SW 1271 (cell line): ENCODE measurements at regions not wholly inside any gene's neighbourhood (a gene's known extent, or its start where the extent isn't known, plus 50 kb on each side); places are given as distances from the start of the nearest gene placed in this dataset.

Experiments
- DNase-seq, 2 experiments: peaks; one replicate each; lab custom pipeline; 2025; lab: John Stamatoyannopoulos, UW

GRCh38 chr2:228654707-228655106, 473.2 kb upstream of the SPHKAP start:
- DNase-seq = no peak

DNA sequence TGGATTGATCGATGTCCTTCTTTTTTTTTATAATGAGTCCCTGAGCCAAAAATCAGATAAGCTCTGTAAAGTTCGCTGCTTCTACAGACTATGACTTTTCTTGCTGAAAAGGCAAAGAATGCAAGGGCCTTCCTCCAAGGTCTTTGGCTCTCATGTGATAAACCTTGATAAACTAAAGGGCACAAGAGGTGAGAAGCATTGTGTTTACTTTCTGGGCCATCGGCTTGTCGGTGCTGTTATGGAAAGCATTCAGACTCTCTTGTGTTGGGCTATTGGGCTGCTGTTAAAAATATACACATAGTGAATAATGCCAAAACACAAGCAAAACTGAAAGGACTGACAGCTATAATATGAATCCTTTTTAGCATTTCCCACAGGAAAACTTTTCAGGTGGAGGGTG, 472.4 kb upstream of the SPHKAP start:
- DNase-seq = no peak

DNA sequence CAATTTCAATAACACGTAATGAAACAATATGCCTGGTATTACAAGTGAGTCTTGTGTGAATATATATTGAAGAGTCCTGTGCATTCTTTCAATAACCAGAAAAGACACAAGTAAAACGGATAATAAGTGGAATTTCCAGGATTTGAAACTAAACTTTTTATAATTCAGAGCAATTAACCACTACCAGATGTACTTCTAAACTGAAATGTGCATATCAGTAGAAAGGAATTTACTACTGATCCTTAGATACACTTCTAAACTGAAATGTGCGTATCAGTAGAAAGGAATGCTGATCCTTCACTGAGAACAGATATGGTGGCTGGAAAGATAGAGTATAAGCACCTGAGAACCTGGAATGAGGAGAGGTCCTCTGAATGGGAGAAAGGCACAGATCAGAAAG, 470.9 kb upstream of the SPHKAP start:
- DNase-seq = no peak

DNA sequence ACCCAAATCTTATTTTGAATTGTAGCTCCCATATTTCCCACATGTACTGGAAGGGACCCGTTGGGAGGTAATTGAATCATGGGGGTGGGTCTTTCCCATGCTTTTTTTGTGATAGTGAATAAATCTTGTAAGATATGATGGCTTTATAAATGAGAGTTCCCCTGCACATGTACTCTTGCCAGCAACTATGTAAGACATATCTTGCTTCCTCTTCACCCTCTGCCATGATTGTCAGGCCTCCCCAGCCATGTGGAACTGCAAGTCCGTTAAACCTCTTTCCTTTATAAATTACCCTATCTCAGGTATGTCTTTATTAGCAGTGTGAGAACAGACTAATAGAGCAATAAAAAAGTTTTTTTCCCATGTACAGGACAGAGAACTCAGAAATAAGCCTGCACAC, 468.4 kb upstream of the SPHKAP start:
- no peak for DNase-seq

- no peak for DNase-seq
Observed at GRCh38 chr2:228649447-228649846, 468.0 kb upstream of the SPHKAP start.

DNA sequence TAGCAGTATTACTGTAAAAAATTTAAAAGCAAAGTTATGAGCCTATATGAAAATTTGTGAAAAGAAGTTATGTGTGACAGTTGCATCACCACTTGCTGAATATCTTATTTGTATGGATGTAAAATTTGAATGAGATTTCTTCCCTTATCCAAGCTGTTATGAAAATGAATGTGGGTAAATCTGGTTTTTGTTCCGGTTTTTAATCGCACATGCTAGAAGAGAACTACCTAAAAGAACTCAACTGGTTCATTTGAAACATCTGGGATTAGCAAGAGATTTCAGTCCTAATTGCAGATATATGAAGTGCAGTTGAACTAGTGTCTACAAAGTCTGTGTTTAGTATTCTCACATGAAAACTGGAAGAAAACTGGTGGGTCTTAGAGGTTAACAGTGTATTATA, 467.1 kb upstream of the SPHKAP start:
- DNase-seq = no peak

GRCh38 chr2:228646061-228646460, 464.6 kb upstream of the SPHKAP start:
- DNase-seq = no peak

DNA sequence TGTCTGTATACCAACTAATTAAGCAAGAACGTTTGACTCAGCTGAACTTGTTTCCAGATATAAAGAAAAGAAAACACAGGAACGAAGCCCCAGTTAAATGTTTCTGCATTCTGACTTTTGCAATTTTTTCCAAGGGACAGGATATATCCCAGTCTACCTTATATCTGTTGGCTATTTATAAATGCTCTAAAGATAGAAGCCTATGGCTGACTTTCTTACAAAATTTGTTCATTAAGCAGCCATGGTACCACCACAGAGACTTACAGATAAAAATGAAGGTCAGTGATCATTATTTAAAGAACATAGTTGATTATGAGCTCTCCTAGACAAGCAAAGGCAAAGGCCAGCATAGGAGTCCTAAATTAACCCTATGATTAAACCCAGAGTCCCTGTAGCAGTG, 462.7 kb upstream of the SPHKAP start:
- no peak for DNase-seq

DNA sequence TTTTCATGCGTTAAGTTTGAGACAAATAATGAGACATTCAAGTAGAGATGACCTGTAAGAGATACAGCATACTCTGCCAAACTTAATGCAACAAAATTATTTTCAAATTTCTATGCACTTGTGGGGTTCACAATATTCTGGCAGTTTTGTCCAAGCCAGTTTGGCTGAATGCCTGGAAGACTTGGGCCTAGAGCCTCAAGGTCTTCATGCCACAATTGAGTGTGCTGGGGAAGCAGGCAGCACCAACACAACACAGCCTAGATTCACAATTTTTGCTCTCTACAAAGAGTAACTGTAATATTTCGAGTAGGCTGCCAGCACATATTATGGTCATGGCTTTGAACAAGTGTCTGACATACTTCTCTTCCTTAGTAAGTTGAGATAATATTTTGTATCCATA, 461.4 kb upstream of the SPHKAP start:
- no peak for DNase-seq

GRCh38 chr2:228630786-228631185, 449.3 kb upstream of the SPHKAP start:
- no peak for DNase-seq

GRCh38 chr2:228629251-228629650, 447.8 kb upstream of the SPHKAP start:
- DNase-seq = no peak

- DNase-seq = no peak
Observed at GRCh38 chr2:228628682-228629081, 447.2 kb upstream of the SPHKAP start.

DNA sequence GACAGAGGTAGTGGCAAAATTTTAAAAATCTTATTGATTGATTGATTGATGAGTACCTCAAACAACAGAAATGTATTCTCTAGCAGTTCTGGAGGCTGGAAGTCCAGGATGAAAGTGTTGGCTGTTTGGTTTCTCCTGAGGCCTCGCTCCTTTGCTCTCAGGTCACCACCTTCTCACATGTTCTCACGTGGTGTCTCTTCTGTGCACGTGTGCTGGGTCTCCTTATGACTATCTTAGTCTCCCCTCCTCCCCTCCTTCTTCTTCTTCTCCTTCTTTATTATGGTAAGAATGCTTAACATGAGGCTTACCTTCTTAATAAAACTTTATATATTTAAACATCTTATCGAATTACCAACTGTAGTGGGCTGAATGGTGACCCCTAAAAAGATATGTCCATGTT, 446.0 kb upstream of the SPHKAP start:
- DNase-seq = no peak

GRCh38 chr2:228625481-228625880, 444.0 kb upstream of the SPHKAP start:
- DNase-seq = no peak

DNA sequence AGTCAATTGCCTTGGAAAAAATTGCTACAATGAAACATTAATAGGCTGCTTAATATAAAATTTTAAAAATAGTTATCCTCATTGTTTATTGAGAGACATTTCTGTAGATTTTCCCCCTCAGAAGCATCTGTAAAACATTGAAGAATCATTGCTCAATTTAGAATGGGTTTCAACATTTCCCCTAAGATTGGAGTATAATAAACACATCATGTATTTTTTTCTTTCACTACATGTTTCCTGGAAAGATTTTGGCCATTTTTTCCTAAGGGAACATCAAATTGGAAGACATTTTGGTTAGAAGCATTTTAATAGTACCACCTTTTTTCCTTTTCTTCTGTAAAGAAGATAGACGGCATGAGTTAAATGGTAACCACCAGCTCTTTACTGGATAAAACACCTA, 443.2 kb upstream of the SPHKAP start:
- DNase-seq = no peak

GRCh38 chr2:228615496-228615895, 434.0 kb upstream of the SPHKAP start:
- no peak for DNase-seq

- no peak for DNase-seq
Observed at GRCh38 chr2:228614741-228615140, 433.3 kb upstream of the SPHKAP start.

DNA sequence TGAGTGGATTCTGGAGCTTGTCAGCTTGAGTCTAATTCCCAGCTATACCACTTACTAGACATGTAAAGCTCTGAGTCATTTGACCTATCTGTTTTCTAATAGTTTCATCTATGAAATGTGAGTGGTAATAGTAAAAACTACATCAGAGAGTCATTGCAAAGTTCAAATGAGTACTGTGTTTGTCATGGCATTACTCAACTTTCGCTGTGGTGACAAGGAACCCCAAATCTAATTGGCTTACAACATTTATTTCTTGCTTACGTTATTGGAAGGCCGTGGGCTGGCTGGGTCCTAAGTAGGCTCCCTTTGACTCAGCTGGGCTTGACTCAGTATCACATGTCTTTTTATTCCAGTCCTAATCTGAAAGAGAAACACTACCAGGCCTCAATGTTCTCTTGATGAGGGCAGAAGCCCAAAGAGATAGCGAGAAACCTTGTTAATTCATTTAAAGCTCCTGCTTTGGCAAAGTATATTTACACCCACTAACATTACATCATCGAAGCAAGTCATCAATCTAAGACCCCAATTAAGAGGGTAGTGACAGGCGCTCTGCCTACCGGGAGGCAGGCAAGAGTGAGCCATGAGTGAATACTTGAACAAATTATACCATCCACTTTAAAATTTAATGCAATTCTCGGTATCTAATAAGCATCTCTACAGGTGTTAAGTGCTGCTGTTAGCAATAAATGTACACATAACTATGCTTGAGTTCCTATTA, 431.8 kb upstream of the SPHKAP start:
- no peak for DNase-seq

DNA sequence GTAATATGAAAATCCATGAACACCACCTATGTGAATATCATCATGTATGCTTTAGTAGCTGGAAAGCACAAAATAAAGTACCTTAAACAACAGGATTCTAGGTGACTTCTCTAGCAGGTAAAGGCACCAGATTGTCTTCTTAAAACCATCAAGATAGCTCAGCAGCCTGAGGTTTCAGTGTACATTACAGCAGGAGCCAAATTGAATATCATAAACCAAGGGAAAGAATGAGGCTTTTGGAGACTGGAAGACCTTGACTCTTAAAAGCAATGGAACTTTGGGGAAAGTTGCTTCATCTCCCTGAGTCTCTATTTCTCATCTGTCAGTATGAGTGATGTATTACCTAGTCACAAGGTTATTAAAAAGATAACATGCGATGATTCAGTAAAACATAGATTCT, 429.7 kb upstream of the SPHKAP start:
- no peak for DNase-seq

DNA sequence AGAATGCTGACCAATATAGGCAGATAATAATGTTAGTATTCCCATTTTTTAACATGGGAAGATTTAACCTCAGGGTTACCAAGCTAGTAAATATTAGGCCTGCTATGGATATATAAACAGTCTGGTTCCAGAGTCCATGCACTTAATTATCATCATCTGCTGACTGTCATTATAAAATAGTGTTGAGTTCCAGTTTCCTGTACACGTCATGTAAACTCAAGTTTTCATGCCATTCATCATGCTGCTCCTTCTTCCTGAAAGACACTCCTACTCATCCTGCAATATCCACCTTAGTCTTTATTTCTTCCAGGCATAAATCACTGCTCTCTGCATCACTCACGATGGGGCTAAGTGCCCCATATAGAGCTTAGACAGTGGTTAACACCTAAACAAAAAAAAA, 420.8 kb upstream of the SPHKAP start:
- no peak for DNase-seq

DNA sequence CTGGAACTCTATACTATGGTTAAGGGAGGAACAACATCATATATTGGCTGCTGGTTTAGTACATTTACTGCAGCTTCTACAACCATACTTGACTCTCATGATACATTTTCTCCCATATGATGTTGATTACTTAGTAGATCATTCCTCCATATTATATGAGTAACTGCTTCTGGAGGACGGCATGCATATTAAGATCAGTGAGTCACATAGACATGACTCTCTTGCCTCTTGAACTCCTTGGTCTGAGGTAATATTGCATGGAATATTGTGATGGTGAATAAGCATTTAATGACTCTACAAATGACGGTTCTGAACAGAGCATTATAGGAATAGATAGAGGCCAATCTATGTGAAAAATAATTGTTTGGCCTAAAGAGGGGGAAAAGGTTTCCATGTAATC, 418.8 kb upstream of the SPHKAP start:
- no peak for DNase-seq

- no peak for DNase-seq
Observed at GRCh38 chr2:228599781-228600180, 418.3 kb upstream of the SPHKAP start.

DNA sequence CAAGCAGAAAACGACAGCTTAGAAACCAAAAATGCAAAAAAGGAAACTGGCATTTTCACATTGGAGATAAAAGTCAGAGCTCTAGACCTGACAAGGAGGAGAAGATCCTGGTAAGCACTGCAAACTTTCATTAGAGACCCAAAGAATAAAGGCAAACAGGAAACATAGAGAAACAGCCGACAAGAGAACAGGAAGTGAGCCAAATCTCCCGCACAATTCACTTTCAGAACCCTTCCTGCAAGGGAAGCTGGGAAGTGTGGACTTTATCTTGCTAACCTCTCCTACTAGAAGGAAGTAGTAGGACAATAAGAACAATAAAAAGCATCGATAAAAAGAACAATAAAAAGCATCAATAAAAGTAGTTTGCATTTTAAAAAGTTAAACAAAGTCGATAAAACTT, 417.8 kb upstream of the SPHKAP start:
- no peak for DNase-seq

DNA sequence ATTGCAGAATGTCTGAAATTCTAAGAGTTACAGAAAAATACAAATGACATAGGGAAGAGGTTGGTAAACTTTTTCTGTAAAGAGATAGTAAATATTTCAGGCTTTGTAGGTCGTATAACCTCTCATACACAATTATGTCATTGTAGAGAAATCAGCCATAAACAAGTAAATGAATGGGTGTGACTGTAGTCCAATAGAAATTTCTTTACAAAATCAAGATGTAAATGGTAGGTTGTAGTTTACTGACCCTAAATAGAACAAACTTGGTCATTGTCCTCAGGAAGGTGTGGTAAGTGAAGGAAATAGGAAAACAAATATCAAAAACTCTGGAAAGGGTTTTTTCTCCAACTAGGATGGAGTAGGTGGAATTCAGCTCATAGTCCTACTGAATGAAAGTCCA, 415.5 kb upstream of the SPHKAP start:
- DNase-seq = no peak

- no peak for DNase-seq
Observed at GRCh38 chr2:228594012-228594411, 412.5 kb upstream of the SPHKAP start.
